Endothelial cell of umbilical vein (primary cell): ENCODE measurements at regions not wholly inside any gene's neighbourhood (a gene's known extent, or its start where the extent isn't known, plus 50 kb on each side); places are given as distances from the start of the nearest gene placed in this dataset.

Experiments
- BruUV-seq: library from RNA; stranded (reverse); fragments of 400-500 nt; replicated peaks from 2 replicates; lab custom pipeline; 2021; lab: Mats Ljungman, UMichigan
- CTCF ChIA-PET: fragments of 300-600, 350-600 bp; sonication (Branson Sonifier 250); formaldehyde crosslinking; loops from one replicate; lab custom pipeline; 2021; ENCODE audit warnings: antibody characterized with exemption, inconsistent platforms; lab: Charles Lee
- POLR2A ChIA-PET: fragments of 300-600, 350-600 bp; sonication (Branson Sonifier 250); formaldehyde crosslinking; loops from one replicate; lab custom pipeline; 2021; ENCODE audit warnings: antibody characterized with exemption, inconsistent platforms; lab: Charles Lee
- DNase-seq: peaks from one replicate; pipeline ENCODE4 v3.0.0-alpha.2; 2011; ENCODE audit warnings: low read depth, low spot score
- FAIRE-seq: peaks from 2 replicates; lab custom pipeline; 2011; peaks lifted over from hg19 to GRCh38; lab: Jason Lieb, UNC
- H2AFZ ChIP-seq: 2 replicates; pipeline ENCODE4 v1.6.0; 2012; ENCODE audit warnings: low read depth, low read length, control low read depth, inconsistent platforms
- H3K27ac ChIP-seq: 2 replicates; pipeline ENCODE4 v1.5.1; 2011; ENCODE audit warnings: low read depth, mild to moderate bottlenecking, control low read depth, low read length, moderate library complexity; ENCODE audit not compliant: insufficient read depth
- H3K27me3 ChIP-seq, 2 experiments: 2 replicates each; pipeline versions ENCODE4 v1.6.0 to v1.6.1; 2011; ENCODE audit warnings: low read length in 2 of 2, mixed read lengths in 1 of 2; ENCODE audit not compliant: control insufficient read depth in 2 of 2, insufficient read depth in 2 of 2
- H3K36me3 ChIP-seq, 2 experiments: 2 replicates in 1 of 2; 3 replicates in 1 of 2; pipeline ENCODE4 v1.5.1; 2011; ENCODE audit warnings: low read length in 2 of 2, mild to moderate bottlenecking in 1 of 2, moderate library complexity in 1 of 2; ENCODE audit not compliant: control insufficient read depth in 2 of 2, insufficient read depth in 2 of 2; ENCODE audit errors: extremely low read depth in 1 of 2
- H3K4me1 ChIP-seq: 3 replicates; pipeline ENCODE4 v1.5.1; 2011; ENCODE audit warnings: mild to moderate bottlenecking, low read length; ENCODE audit not compliant: control insufficient read depth, insufficient read depth; ENCODE audit errors: extremely low read depth
- H3K4me2 ChIP-seq: 2 replicates; pipeline ENCODE4 v1.6.1; 2011; ENCODE audit warnings: low read length, control low read depth, mixed read lengths; ENCODE audit not compliant: insufficient read depth
- H3K4me3 ChIP-seq, 3 experiments: fragments of 200-600 bp in 1 of 3; sonication (generic), shearing (Covaris generic) in 1 of 3; replicated peaks in 1 of 3; 2 replicates each; pipeline ENCODE4 v1.5.1; 2011 to 2016; ENCODE audit warnings: control low read depth in 3 of 3, low read length in 3 of 3, mild to moderate bottlenecking in 2 of 3, inconsistent platforms in 1 of 3, low read depth in 1 of 3, moderate library complexity in 1 of 3; ENCODE audit not compliant: insufficient read depth in 1 of 3
- H3K79me2 ChIP-seq: 2 replicates; pipeline ENCODE4 v1.6.0; 2012; ENCODE audit warnings: low read length, inconsistent platforms; ENCODE audit not compliant: control insufficient read depth, insufficient read depth
- H3K9ac ChIP-seq: replicated peaks from 2 replicates; pipeline ENCODE3; 2011; ENCODE audit warnings: low read length, control low read depth; ENCODE audit not compliant: insufficient read depth; ENCODE audit errors: extremely low read depth
- H3K9me1 ChIP-seq: replicated peaks from 3 replicates; pipeline ENCODE4 v1.6.0; 2011; ENCODE audit warnings: mild to moderate bottlenecking, low read length; ENCODE audit not compliant: control insufficient read depth, insufficient read depth; ENCODE audit errors: extremely low read depth
- H3K9me3 ChIP-seq: replicated peaks from 2 replicates; pipeline ENCODE4 v1.5.1; 2012; ENCODE audit warnings: low read length, inconsistent platforms; ENCODE audit not compliant: control insufficient read depth, insufficient read depth
- H4K20me1 ChIP-seq: replicated peaks from 2 replicates; pipeline ENCODE3; 2011; ENCODE audit warnings: mild to moderate bottlenecking, low read length; ENCODE audit not compliant: control insufficient read depth, insufficient read depth; ENCODE audit errors: extremely low read depth
- EZH2 ChIP-seq: IDR thresholded peaks from 2 replicates; pipeline ENCODE4 v1.6.1; 2012; ENCODE audit warnings: borderline replicate concordance, low read depth, mild to moderate bottlenecking, moderate library complexity, low read length, inconsistent platforms; ENCODE audit not compliant: severe bottlenecking
- FOS ChIP-seq: IDR thresholded peaks from 2 replicates; pipeline ENCODE4 v1.6.1; 2011; ENCODE audit warnings: mild to moderate bottlenecking, low read length, moderate library complexity, borderline replicate concordance; ENCODE audit not compliant: insufficient read depth
- GATA2 ChIP-seq: IDR thresholded peaks from 2 replicates; pipeline ENCODE4 v1.7.0; 2011; ENCODE audit warnings: low read depth, mild to moderate bottlenecking, moderate library complexity, mixed read lengths, low read length; ENCODE audit not compliant: insufficient read length, insufficient read depth
- JUN ChIP-seq: IDR thresholded peaks from 2 replicates; pipeline ENCODE4 v1.6.1; 2011; ENCODE audit warnings: borderline replicate concordance, low read depth; ENCODE audit not compliant: insufficient read length, insufficient read depth
- MAX ChIP-seq: IDR thresholded peaks from 2 replicates; pipeline ENCODE4 v1.6.1; 2011; ENCODE audit not compliant: insufficient read depth, insufficient read length
- MYC ChIP-seq: IDR thresholded peaks from one replicate; pipeline ENCODE4 v1.6.1; 2011; ENCODE audit warnings: mild to moderate bottlenecking, low read depth, low read length
- POLR2A ChIP-seq: IDR thresholded peaks from 2 replicates; pipeline ENCODE4 v1.6.1; 2012; ENCODE audit warnings: low read depth, mild to moderate bottlenecking, control low read depth, low read length
- POLR2AphosphoS5 ChIP-seq: IDR thresholded peaks from 2 replicates; pipeline ENCODE4 v1.6.1; 2012; ENCODE audit warnings: low read depth, mild to moderate bottlenecking, control low read depth, low read length, moderate library complexity; ENCODE audit not compliant: insufficient read depth
- dilution Hi-C: fragments of 300-500 bp; cut with MboI; formaldehyde crosslinking; loops from one replicate; pipeline ENCODE4 v1.15.0; 2019; ENCODE audit warnings: low sequenced_read_pairs; ENCODE audit not compliant: extremely low pct_ligation_motif_present
- intact Hi-C: fragments of 100-400 bp; cut with micrococcal nuclease; formaldehyde crosslinking; loops from one replicate; pipeline ENCODE4 v1.10.0; 2022

- H3K4me3 ChIP-seq, result peak overlapping the region in 1 of 3 experiments; percentile 38
- H4K20me1 ChIP-seq, result no peaks in the 10 kb centered on the region
- peaks cover 26% of the 10 kb centered on the region for H3K4me1 ChIP-seq
- H2AFZ ChIP-seq, result peak overlapping the region; percentile 46
- peak overlapping the region; percentile 69 for H3K27ac ChIP-seq
- H3K79me2 ChIP-seq, result no peaks in the 10 kb centered on the region
- FAIRE-seq, result peak; percentile 79
- H3K9me1 ChIP-seq, result no peaks in the 10 kb centered on the region
- ChIA-PET CTCF (interaction anchor here (1.4 kb wide), 1 partner anchor 24 kb away, joined by 8 read pairs; no protein-coding TSS in a partner anchor), POLR2A (no interaction called here)
- DNase-seq, result peak; percentile 78
- H3K9me3 ChIP-seq, result no peaks in the 10 kb centered on the region
- H3K27me3 ChIP-seq, result no peaks in the 10 kb centered on the region
- intact Hi-C loops (loop anchor here (5.0 kb wide), 1 partner anchor 687 kb away; the partner anchor contains the start of gene USP1), dilution Hi-C loops (no loop called here)
- H3K36me3 ChIP-seq, result no peaks in the 10 kb centered on the region
- TF ChIP-seq POLR2AphosphoS5 (peak; percentile 15), MAX (no peak), GATA2 (peak; percentile 60), MYC (no peak), EZH2 (no peak), JUN (peak; percentile 74), POLR2A (no peak), FOS (peak; percentile 74)
- BruUV-seq, result no TSS peak
- H3K4me2 ChIP-seq, result peak overlapping the region; percentile 94
- H3K9ac ChIP-seq, result peak overlapping the region; percentile 33
These were observed 197.6 kb upstream of the FOXD3 start for GRCh38 chr1:63124666-63125191.
